Stimulated activated memory B cell treated with anti-CD40 and anti-IgM and Interleukin-4, amounts not matched to agents 10 μg/mL and 1 μg/mL and 100 μg/mL, for 72 hours (primary cell): ENCODE measurements at regions not wholly inside any gene's neighbourhood (a gene's known extent, or its start where the extent isn't known, plus 50 kb on each side); places are given as distances from the start of the nearest gene placed in this dataset.
"Not testable (repeated sequence)": the region's sequence is repeated elsewhere in the genome, so short reads cannot be mapped to it uniquely, and the experiment has no call there.

Experiments
- ATAC-seq: fragments of 150-1000 bp; cut with Tn5 transposase; 2 replicates; pipeline ENCODE4 v1.10.0; 2021
- H3K27ac Mint-ChIP-seq: one replicate; pipeline ENCODE4 v1.8.0; 2022; ENCODE audit warnings: mild to moderate bottlenecking, mixed read lengths
- H3K27me3 Mint-ChIP-seq: one replicate; pipeline ENCODE4 v1.8.0; 2022; ENCODE audit warnings: mixed read lengths
- H3K36me3 Mint-ChIP-seq: one replicate; pipeline ENCODE4 v1.8.0; 2022; ENCODE audit warnings: mixed read lengths
- H3K4me1 Mint-ChIP-seq: one replicate; pipeline ENCODE4 v1.8.0; 2022; ENCODE audit warnings: mixed read lengths
- H3K4me3 Mint-ChIP-seq: one replicate; pipeline ENCODE4 v1.8.0; 2022; ENCODE audit warnings: mild to moderate bottlenecking, moderate library complexity, mixed read lengths
- H3K9me3 Mint-ChIP-seq: one replicate; pipeline ENCODE4 v1.8.0; 2022; ENCODE audit warnings: mixed read lengths

- H3K4me1 Mint-ChIP-seq, result no peaks in the 10 kb centered on the region
- no peak overlapping the region for H3K4me3 Mint-ChIP-seq
- no peak for ATAC-seq
- H3K27ac Mint-ChIP-seq, result no peak overlapping the region
- H3K27me3 Mint-ChIP-seq, result no peaks in the 10 kb centered on the region
- no peaks in the 10 kb centered on the region for H3K9me3 Mint-ChIP-seq
- peaks cover 3% of the 10 kb centered on the region for H3K36me3 Mint-ChIP-seq
Observed at GRCh38 chr7:66535414-66536329, 93.0 kb upstream of the KCTD7 start.

DNA sequence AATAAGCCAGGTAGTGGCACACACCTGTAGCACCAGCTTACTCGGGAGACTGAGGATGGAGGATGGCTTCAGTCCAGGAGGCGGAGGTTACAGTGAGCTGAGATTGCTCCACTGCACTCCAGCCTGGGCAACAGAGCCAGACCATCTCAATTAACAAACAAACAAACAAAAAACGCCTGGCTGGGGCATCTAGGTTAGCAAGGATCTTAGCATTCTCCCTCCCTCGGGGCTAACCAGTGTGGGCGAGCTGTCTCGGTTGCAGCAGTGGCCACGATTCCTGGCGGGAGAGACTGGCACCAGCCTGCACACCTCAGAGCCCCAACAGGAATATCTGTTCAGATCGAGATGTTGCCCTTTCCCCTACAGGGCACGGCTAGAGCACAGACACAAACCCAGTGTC is 91.3 kb upstream of the KCTD7 start:
- Mint-ChIP-seq H3K27ac (no peak overlapping the region), H3K9me3 (no peaks in the 10 kb centered on the region), H3K4me1 (no peaks in the 10 kb centered on the region), H3K4me3 (no peak overlapping the region), H3K27me3 (no peaks in the 10 kb centered on the region), H3K36me3 (peaks cover 13% of the 10 kb centered on the region)
- no peak for ATAC-seq

DNA sequence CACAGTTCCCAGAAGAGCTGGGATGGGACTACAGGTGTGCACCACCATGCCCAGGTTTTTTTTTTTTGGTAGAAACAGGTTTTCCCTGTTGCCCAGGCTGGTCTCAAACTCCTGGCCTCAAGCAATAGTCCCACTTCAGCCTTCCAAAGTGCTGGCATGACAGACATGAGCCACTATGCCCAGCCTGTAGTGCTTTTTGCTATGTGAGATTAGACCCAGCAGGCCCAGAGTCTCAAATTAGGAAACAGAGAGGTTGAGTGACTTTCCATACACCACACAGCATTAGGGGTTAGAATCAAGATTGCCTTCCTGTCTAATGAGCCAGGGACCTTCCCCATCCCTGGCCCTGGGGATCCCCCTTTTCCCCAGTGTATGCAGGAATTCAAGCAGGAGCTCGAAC is 90.8 kb upstream of the KCTD7 start:
- H3K9me3 Mint-ChIP-seq, result no peaks in the 10 kb centered on the region
- no peaks in the 10 kb centered on the region for H3K4me1 Mint-ChIP-seq
- no peak for ATAC-seq
- peaks cover 18% of the 10 kb centered on the region for H3K36me3 Mint-ChIP-seq
- H3K4me3 Mint-ChIP-seq, result no peak overlapping the region
- H3K27me3 Mint-ChIP-seq, result no peaks in the 10 kb centered on the region
- H3K27ac Mint-ChIP-seq, result no peak overlapping the region

DNA sequence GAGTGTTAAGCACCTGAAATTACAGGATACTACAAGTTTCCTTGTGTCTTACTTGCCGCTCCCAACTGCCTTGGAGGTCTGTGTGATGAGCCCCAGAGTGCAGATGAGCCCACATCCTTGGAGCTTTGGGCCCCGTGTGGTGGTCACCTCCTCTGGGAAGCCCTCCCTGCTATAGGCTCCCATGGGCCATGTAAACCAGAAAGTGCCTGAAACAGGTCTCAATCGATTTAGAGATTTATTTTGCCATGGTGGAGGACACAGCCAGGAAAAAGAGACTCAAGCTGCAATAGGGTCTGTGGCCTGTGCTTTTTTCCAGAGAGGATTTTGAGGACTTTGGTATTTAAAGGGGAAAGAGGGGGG is 89.4 kb upstream of the KCTD7 start:
- Mint-ChIP-seq H3K36me3 (peaks cover 32% of the 10 kb centered on the region), H3K4me1 (peaks cover 6% of the 10 kb centered on the region), H3K4me3 (no peak overlapping the region), H3K27me3 (no peaks in the 10 kb centered on the region), H3K27ac (no peak overlapping the region), H3K9me3 (no peaks in the 10 kb centered on the region)
- no peak for ATAC-seq

GRCh38 chr7:66539902-66540375 is 88.7 kb upstream of the KCTD7 start:
- no peak overlapping the region for H3K27ac Mint-ChIP-seq
- H3K4me3 Mint-ChIP-seq, result no peak overlapping the region
- no peaks in the 10 kb centered on the region for H3K27me3 Mint-ChIP-seq
- no peaks in the 10 kb centered on the region for H3K9me3 Mint-ChIP-seq
- H3K4me1 Mint-ChIP-seq, result peaks cover 6% of the 10 kb centered on the region
- no peak for ATAC-seq
- peaks cover 33% of the 10 kb centered on the region for H3K36me3 Mint-ChIP-seq

- Mint-ChIP-seq H3K27ac (no peak overlapping the region), H3K27me3 (no peaks in the 10 kb centered on the region)
Observed at GRCh38 chr7:66542049-66542448, 86.6 kb upstream of the KCTD7 start.

GRCh38 chr7:66542528-66543269 is 86.0 kb upstream of the KCTD7 start:
- peak overlapping the region; percentile 73 for H3K27ac Mint-ChIP-seq
- peaks cover 39% of the 10 kb centered on the region for H3K36me3 Mint-ChIP-seq
- no peak overlapping the region for H3K4me3 Mint-ChIP-seq
- no peak for ATAC-seq
- no peaks in the 10 kb centered on the region for H3K27me3 Mint-ChIP-seq
- no peaks in the 10 kb centered on the region for H3K9me3 Mint-ChIP-seq
- H3K4me1 Mint-ChIP-seq, result peaks cover 6% of the 10 kb centered on the region

More at GRCh38 chr7:66542049-66542448, 86.6 kb upstream of the KCTD7 start:
- Mint-ChIP-seq H3K36me3 (peaks cover 39% of the 10 kb centered on the region), H3K4me3 (no peak overlapping the region), H3K9me3 (no peaks in the 10 kb centered on the region), H3K4me1 (peaks cover 6% of the 10 kb centered on the region)
- no peak for ATAC-seq

DNA sequence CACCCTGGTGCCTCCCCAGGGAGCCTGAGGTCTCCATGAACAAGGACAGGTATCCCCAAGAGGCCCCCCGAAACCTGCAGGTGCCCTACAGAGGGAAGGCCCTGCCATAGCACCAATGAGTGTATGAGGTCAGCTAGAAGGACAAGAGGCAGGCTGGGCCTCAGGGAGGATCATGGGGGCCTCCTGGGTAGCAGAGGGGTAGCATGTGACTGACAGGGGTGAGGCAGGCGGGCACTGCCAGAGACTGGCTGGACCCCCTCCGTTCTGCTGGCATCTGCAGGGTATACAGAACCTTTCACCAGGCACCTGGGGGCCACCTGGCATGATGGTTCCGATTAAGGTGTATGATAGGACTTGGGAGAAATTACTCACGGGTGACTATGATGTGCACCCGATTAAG is 79.2 kb upstream of the KCTD7 start:
- Mint-ChIP-seq H3K9me3 (no peaks in the 10 kb centered on the region), H3K27ac (no peak overlapping the region), H3K27me3 (no peaks in the 10 kb centered on the region), H3K4me3 (no peak overlapping the region), H3K36me3 (peaks cover 60% of the 10 kb centered on the region), H3K4me1 (no peaks in the 10 kb centered on the region)
- ATAC-seq, result no peak

DNA sequence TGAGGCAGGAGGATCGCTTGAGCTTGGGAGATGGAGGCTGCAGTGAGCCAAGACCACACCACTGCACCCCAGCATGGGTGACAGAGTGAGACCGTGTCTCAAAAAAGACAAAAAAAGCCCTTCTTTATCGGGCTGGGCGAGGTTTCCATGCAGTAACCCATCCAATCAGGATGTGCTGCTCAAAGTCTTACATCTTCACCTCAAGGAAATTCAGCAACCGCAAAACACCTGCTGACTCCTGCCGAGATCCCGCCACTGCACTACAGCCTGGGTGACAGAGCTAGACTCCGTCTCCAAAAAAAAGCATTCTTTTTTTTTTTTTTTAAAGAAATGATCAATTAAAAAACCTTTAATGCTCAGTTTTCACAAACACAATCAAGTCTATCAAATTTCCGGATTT is 75.7 kb upstream of the KCTD7 start:
- Mint-ChIP-seq H3K9me3 (no peaks in the 10 kb centered on the region), H3K27me3 (no peaks in the 10 kb centered on the region), H3K36me3 (peaks cover 57% of the 10 kb centered on the region), H3K4me3 (no peak overlapping the region), H3K4me1 (no peaks in the 10 kb centered on the region), H3K27ac (no peak overlapping the region)
- no peak for ATAC-seq

DNA sequence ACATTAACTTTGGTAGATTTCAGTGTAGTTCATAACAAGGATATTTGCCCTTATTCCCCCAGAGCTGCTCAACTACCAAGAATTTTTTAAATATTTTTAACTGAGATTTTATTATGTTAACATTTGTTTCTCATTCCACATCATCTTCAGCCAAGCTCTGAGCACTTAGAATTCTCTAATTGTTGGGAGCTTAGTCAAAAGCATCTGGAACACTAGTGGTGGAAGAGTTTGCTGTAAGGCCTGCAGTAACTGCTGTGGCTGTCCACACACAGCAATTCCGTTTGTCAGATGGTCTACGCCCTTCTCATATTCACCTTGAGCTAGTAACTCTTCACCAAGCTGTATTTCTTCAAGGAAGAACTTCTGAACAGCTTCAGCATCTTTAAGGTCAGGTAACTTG is 75.0 kb upstream of the KCTD7 start:
- H3K27ac Mint-ChIP-seq, ATAC-seq, H3K4me3 Mint-ChIP-seq, H3K9me3 Mint-ChIP-seq, H3K27me3 Mint-ChIP-seq, H3K4me1 Mint-ChIP-seq: not testable (repeated sequence)
- H3K36me3 Mint-ChIP-seq, result peaks cover 52% of the 10 kb centered on the region

DNA sequence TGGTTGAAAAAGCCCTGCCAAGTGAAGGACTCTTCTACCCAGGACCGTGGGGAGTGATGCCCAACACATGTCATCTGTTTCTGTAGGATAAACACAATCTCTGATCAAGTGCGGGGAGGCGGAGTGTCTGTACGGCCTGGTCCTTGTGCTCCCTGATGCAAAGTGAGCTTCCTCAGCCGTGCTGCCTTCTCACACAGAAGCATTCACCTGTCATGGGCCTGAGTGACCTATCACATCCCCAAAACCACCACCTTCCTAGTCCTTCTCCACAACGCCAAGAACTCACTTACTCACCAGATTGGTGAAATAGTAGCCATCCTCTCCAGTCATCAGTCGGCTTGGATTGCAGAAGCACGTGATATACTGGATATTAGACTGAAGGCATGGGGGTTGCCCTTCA is 74.4 kb upstream of the KCTD7 start:
- not testable (repeated sequence) for H3K4me3 Mint-ChIP-seq, H3K9me3 Mint-ChIP-seq, H3K4me1 Mint-ChIP-seq, H3K27me3 Mint-ChIP-seq, ATAC-seq, H3K27ac Mint-ChIP-seq
- H3K36me3 Mint-ChIP-seq, result peaks cover 47% of the 10 kb centered on the region

GRCh38 chr7:66554842-66555430 is 73.7 kb upstream of the KCTD7 start:
- not testable (repeated sequence) for H3K9me3 Mint-ChIP-seq, ATAC-seq, H3K4me1 Mint-ChIP-seq, H3K27ac Mint-ChIP-seq, H3K27me3 Mint-ChIP-seq, H3K4me3 Mint-ChIP-seq
- peaks cover 40% of the 10 kb centered on the region for H3K36me3 Mint-ChIP-seq

GRCh38 chr7:66556177-66556548 is 72.5 kb upstream of the KCTD7 start:
- Mint-ChIP-seq H3K4me1 (no peaks in the 10 kb centered on the region), H3K9me3 (no peaks in the 10 kb centered on the region), H3K27ac (no peak overlapping the region), H3K36me3 (peaks cover 28% of the 10 kb centered on the region), H3K27me3 (no peaks in the 10 kb centered on the region), H3K4me3 (no peak overlapping the region)
- no peak for ATAC-seq

DNA sequence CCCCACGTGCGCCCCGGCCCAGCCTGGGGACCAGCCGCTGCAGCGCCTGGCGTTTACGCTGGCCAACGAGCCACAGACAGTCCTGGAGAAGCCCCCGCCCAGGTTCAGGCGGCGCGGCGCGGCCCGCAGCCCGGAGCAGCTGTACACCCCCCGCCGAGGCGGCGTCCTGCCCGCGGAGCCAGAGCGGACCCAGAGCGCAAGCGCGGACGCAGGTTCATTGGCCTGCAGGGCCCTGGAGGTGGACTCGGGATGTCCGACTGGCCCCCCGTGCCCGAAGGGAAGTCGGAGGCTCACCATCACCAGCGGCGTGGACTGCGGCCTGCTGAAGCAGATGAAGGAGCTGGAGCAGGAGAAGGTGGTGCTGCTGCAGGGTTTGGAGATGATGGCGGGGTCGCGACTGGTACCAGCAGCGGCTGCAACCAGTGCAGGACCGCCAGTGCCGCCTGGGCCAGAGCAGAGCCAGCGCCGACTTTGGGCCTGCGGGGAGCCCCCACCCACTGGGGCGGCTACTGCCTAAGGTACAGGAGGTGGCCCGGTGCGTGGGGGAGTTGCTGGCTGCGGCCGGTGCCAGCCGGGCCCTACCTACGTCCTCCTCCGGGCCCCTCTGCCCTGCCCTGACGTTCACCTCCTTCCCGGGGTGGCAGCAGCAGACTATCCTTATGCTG is 72.0 kb upstream of the KCTD7 start:
- peaks cover 23% of the 10 kb centered on the region for H3K36me3 Mint-ChIP-seq
- H3K4me3 Mint-ChIP-seq, result no peak overlapping the region
- no peak overlapping the region for H3K27ac Mint-ChIP-seq
- H3K27me3 Mint-ChIP-seq, result no peaks in the 10 kb centered on the region
- ATAC-seq, result no peak
- H3K9me3 Mint-ChIP-seq, result no peaks in the 10 kb centered on the region
- no peaks in the 10 kb centered on the region for H3K4me1 Mint-ChIP-seq
